Ascending aorta (tissue), 2 donors: ENCODE measurements at regions not wholly inside any gene's neighbourhood (a gene's known extent, or its start where the extent isn't known, plus 50 kb on each side); places are given as distances from the start of the nearest gene placed in this dataset.

Experiments
- DNase-seq, 2 donors: peaks; one replicate each; pipeline ENCODE4 v3.0.0-alpha.2; 2019; ENCODE audit warnings: low spot score in 2 of 2
- H3K27ac ChIP-seq, 2 donors: fragments of 200-600 bp; sonication (generic); one replicate each; pipeline ENCODE4 v1.5.1; 2016 to 2017; ENCODE audit warnings: mild to moderate bottlenecking in 1 of 2
- H3K27me3 ChIP-seq: fragments of 200-600 bp; sonication (generic); one replicate; pipeline ENCODE4 v1.5.1; 2017
- H3K36me3 ChIP-seq, 2 donors: fragments of 200-600 bp; sonication (generic); one replicate each; pipeline ENCODE4 v1.5.1; 2016
- H3K4me1 ChIP-seq, 2 donors: fragments of 200-600 bp; sonication (generic); one replicate each; pipeline ENCODE4 v1.5.1; 2016 to 2017; ENCODE audit warnings: mild to moderate bottlenecking in 1 of 2
- H3K4me3 ChIP-seq, 2 donors: fragments of 200-600 bp; sonication (generic); one replicate each; pipeline ENCODE4 v1.5.1; 2016 to 2017; ENCODE audit warnings: mild to moderate bottlenecking in 1 of 2
- H3K9me3 ChIP-seq, 2 donors: fragments of 200-600 bp; sonication (generic); one replicate each; pipeline ENCODE4 v1.5.1; 2016
- intact Hi-C: fragments of 100-400 bp; cut with DNase I; formaldehyde crosslinking; loops from one replicate; pipeline ENCODE4 v1.15.1; 2023
- TF ChIP-seq, protein P1 (sequence below), 3 experiments: fragments of 200-600 bp in 2 of 3; fragments of 450-650 bp in 1 of 3; sonication (generic) in 2 of 3; IDR thresholded peaks; one replicate each; pipeline ENCODE4 v1.5.1; 2016 to 2019; ENCODE audit warnings: antibody characterized with exemption in 3 of 3, mild to moderate bottlenecking in 1 of 3, moderate library complexity in 1 of 3

DNA sequence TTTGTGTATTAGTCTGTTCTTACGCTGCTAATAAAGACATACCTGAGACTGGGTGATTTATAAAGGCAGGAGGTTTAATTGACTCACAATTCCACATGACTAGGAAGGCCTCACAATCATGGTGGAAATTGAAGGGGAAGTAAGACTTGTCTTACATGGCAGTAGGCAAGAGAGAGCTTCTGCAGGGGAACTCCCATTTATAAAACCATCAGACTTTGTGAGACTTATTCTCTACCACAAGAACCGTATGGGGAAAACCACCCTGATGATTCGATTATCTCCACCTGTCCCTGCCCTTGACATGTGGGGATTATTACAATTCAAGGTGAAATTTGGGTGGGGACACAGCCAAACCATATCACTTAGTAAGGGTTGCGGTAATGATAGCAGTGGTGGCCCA lies 833.1 kb downstream of the FLRT2 start:
- no peak for DNase-seq
- intact Hi-C loops, result no loop called here
- H3K4me3 ChIP-seq, result no peak overlapping the region
- H3K27ac ChIP-seq, result no peak overlapping the region
- TF ChIP-seq, protein P1, sequence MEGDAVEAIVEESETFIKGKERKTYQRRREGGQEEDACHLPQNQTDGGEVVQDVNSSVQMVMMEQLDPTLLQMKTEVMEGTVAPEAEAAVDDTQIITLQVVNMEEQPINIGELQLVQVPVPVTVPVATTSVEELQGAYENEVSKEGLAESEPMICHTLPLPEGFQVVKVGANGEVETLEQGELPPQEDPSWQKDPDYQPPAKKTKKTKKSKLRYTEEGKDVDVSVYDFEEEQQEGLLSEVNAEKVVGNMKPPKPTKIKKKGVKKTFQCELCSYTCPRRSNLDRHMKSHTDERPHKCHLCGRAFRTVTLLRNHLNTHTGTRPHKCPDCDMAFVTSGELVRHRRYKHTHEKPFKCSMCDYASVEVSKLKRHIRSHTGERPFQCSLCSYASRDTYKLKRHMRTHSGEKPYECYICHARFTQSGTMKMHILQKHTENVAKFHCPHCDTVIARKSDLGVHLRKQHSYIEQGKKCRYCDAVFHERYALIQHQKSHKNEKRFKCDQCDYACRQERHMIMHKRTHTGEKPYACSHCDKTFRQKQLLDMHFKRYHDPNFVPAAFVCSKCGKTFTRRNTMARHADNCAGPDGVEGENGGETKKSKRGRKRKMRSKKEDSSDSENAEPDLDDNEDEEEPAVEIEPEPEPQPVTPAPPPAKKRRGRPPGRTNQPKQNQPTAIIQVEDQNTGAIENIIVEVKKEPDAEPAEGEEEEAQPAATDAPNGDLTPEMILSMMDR (IDR thresholded peaks at IDR 0.05), result no peak
- no peaks in the 10 kb centered on the region for H3K9me3 ChIP-seq
- no peaks in the 10 kb centered on the region for H3K4me1 ChIP-seq
- H3K36me3 ChIP-seq, result no peaks in the 10 kb centered on the region
- H3K27me3 ChIP-seq, result no peaks in the 10 kb centered on the region

DNA sequence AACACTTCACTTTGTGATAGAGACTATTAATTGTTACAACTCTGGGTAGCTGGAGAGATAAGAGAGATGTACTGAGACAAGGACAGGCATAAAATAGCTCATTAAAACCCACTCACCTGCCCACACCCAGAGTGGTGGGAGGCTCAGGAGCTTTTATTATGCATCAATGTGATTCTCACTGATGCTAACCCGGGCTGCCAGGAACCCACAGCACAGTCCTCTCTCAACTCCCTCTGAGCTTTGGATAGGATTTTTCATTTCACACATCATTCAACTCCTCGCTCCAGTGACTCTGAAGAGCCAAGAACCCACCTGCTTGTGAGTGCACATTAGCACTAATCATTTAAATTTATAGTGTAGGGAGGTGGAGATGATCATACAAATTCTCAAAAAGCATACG lies 827.9 kb downstream of the FLRT2 start:
- intact Hi-C loops, result no loop called here
- H3K27me3 ChIP-seq, result no peaks in the 10 kb centered on the region
- no peaks in the 10 kb centered on the region for H3K9me3 ChIP-seq
- no peaks in the 10 kb centered on the region for H3K4me1 ChIP-seq
- H3K4me3 ChIP-seq, result no peak overlapping the region
- no peak for DNase-seq
- no peaks in the 10 kb centered on the region for H3K36me3 ChIP-seq
- TF ChIP-seq, protein P1 (IDR thresholded peaks at IDR 0.05), result no peak
- no peak overlapping the region for H3K27ac ChIP-seq

DNA sequence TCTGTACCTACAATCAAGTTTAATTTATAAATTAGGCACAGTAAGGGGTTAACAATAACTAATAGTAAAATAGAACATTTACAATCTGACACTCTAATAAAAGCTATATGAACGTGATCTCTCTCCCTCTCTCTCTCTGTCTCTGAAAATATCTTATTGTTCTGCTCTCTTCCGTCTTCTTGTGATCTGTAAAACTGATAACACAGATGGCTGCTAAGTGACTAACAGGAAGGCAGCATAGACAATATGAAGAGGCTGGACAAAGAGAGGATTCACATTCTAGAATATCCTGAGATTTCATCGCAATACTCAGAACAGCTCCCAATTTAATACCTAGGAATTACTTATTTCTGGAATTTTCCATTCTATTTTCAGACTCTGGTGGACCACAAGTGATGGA lies 827.2 kb downstream of the FLRT2 start:
- H3K4me1 ChIP-seq, result no peaks in the 10 kb centered on the region
- TF ChIP-seq, protein P1 (IDR thresholded peaks at IDR 0.05), result no peak

DNA sequence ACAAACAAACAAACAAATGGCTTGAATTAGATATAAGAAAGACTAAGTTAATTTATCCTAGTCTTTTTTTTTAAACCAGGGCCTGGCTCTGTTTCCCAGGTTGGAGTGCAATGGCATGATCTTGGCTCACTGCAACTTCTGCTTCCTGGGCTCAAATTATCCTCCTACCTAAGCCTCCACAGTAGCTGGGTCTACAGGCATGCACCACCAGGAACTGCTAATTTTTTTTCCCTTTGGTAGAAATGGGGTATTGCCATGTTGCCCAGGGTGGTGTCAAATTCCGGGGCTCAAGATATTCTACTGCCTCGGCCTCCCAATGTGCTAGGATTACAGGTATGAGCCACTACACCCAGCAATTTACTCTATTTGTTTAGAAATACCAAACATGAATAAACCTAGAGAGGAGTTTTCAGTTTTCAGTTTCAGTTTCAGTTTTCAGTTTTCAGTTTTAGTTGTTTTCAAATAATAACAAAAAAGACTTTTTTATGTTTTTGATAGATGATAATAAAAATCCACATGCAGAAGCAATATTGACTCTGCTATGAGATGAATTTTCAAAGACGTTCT lies 817.0 kb downstream of the FLRT2 start:
- no peak overlapping the region for H3K27ac ChIP-seq
- intact Hi-C loops, result no loop called here
- TF ChIP-seq, protein P1 (IDR thresholded peaks at IDR 0.05), result no peak

More for the DNA sequence above, 827.2 kb downstream of the FLRT2 start:
- H3K4me3 ChIP-seq, result no peak overlapping the region
- no peak overlapping the region for H3K27ac ChIP-seq
- no peaks in the 10 kb centered on the region for H3K36me3 ChIP-seq
- no peaks in the 10 kb centered on the region for H3K27me3 ChIP-seq
- intact Hi-C loops, result no loop called here
- DNase-seq, result no peak
- no peaks in the 10 kb centered on the region for H3K9me3 ChIP-seq

DNA sequence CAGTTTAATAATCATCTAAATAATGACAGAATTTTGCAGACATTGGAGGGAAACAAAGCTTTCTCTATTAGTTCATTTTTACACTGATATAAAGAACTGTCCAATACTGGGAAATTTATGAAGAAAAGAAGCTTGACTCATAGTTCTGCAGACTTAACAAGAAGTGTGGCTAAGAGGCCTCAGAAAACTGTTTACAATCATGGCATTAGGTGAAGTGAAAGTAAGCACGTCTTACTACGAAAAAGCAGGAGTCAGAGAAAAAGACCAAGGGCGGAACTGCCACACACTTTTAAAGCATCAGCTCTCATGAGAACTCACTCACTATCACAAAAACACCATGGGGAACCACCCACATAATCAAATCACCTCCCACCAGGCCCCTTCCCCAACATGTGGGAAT lies 804.4 kb downstream of the FLRT2 start:
- TF ChIP-seq, protein P1 (IDR thresholded peaks at IDR 0.05), result no peak
- no peaks in the 10 kb centered on the region for H3K36me3 ChIP-seq
- no peak overlapping the region for H3K27ac ChIP-seq
- intact Hi-C loops, result no loop called here
- DNase-seq, result no peak
- no peak overlapping the region for H3K4me3 ChIP-seq
- no peaks in the 10 kb centered on the region for H3K9me3 ChIP-seq
- H3K4me1 ChIP-seq, result no peaks in the 10 kb centered on the region
- no peaks in the 10 kb centered on the region for H3K27me3 ChIP-seq

More for the DNA sequence above, 817.0 kb downstream of the FLRT2 start:
- no peak overlapping the region for H3K4me3 ChIP-seq
- no peaks in the 10 kb centered on the region for H3K36me3 ChIP-seq
- no peaks in the 10 kb centered on the region for H3K9me3 ChIP-seq
- no peaks in the 10 kb centered on the region for H3K4me1 ChIP-seq
- H3K27me3 ChIP-seq, result no peaks in the 10 kb centered on the region
- DNase-seq, result no peak

DNA sequence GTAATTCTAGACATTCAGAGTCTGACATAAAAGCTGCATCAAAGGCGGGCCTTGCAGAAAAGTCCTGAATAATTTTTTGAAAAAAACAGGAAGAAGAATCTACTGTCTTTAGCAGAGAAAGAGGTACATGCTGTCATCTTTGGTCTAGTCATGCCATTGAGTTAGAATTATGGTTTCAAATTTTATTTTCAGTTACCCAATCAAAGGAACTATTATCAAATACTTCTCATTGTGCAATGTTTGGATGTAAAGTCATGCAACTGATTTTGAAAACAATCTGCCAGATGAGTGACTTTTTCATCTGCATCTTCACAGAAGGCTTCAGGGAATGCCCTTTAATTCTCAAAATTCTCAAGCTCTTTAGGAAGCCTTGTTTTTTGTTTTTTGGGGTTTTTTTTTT lies 803.5 kb downstream of the FLRT2 start:
- Histone ChIP-seq H3K27me3 (no peaks in the 10 kb centered on the region), H3K9me3 (no peaks in the 10 kb centered on the region), H3K27ac (no peak overlapping the region), H3K4me3 (no peak overlapping the region), H3K4me1 (no peaks in the 10 kb centered on the region), H3K36me3 (no peaks in the 10 kb centered on the region)
- intact Hi-C loops, result no loop called here
- TF ChIP-seq, protein P1 (IDR thresholded peaks at IDR 0.05), result no peak
- DNase-seq, result no peak
